ENCODE measurements at regions not wholly inside any gene's neighbourhood (a gene's known extent, or its start where the extent isn't known, plus 50 kb on each side); places are given as distances from the start of the nearest gene placed in this dataset.

DNA sequence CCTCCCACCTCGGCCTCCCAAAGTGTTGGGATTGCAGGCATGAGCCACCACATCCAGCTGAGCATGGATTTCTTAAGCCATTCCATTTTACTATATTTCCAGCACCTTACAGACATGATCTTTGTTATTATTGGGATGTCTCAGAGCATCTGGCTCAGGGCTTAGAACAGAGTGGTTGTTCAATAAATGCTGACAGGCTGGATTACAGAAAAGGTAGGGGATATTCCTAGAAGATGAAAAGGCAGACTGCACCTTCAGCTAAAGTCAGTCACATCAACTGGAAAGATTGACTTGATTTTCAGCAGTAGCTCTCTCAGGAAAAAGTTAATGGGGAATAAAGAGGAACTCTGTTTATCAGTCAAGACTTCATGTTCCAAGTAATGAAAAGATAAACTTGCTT lies 360.3 kb upstream of the ERCC4 start:
- no peaks in the 10 kb centered on the region for H3K4me1 ChIP-seq
- H3K4me3 ChIP-seq = no peak overlapping the region
- intact Hi-C loops (cut with DNase I) = no loop called here
- no peaks in the 10 kb centered on the region for H3K9me3 ChIP-seq
- TF ChIP-seq, protein P1, sequence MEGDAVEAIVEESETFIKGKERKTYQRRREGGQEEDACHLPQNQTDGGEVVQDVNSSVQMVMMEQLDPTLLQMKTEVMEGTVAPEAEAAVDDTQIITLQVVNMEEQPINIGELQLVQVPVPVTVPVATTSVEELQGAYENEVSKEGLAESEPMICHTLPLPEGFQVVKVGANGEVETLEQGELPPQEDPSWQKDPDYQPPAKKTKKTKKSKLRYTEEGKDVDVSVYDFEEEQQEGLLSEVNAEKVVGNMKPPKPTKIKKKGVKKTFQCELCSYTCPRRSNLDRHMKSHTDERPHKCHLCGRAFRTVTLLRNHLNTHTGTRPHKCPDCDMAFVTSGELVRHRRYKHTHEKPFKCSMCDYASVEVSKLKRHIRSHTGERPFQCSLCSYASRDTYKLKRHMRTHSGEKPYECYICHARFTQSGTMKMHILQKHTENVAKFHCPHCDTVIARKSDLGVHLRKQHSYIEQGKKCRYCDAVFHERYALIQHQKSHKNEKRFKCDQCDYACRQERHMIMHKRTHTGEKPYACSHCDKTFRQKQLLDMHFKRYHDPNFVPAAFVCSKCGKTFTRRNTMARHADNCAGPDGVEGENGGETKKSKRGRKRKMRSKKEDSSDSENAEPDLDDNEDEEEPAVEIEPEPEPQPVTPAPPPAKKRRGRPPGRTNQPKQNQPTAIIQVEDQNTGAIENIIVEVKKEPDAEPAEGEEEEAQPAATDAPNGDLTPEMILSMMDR (IDR thresholded peaks at IDR 0.05) = no peak
- TF ChIP-seq POLR2A (IDR thresholded peaks at IDR 0.05) = no peak
- no peak overlapping the region for H3K27ac ChIP-seq
- no peaks in the 10 kb centered on the region for H3K36me3 ChIP-seq (replicated peaks in 1 of 2; ENCODE audit: insufficient read depth in 1 of 2, low read depth in 2 of 2)
- WGBS, 2 donors = 40 to 50% methylated on average over 1 of the region's 1 CpG
- DNase-seq (no peak), ATAC-seq (no peak)
- no peaks in the 10 kb centered on the region for H3K27me3 ChIP-seq

DNA sequence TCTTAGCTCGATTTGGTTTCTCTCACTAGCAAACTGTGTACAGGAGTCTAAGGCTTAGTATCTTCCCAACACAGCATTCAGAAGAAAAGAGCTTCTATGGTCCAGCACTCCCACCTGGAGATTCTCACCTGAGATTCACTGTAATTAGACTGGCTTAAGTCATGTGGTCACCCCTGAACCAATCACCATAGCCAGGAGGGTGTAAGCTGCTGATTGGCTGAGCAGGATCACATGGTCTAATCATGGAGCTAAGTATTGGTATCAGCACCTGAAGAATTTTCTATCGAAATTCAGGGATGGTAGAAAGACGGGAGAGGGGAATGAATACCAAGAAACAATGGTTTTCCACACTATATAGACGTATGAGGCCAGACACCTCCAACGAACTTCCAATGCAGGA lies 359.8 kb upstream of the ERCC4 start:
- no peak for TF ChIP-seq POLR2A (IDR thresholded peaks at IDR 0.05)
- intact Hi-C loops (cut with DNase I) = no loop called here
- DNase-seq (no peak), ATAC-seq (no peak)
- no peak overlapping the region for H3K4me3 ChIP-seq
- H3K9me3 ChIP-seq = no peaks in the 10 kb centered on the region
- 51 to 61% methylated on average over 5 of the region's 5 CpGs for WGBS, 2 donors
- H3K27me3 ChIP-seq = no peaks in the 10 kb centered on the region
- no peaks in the 10 kb centered on the region for H3K36me3 ChIP-seq (replicated peaks in 1 of 2; ENCODE audit: insufficient read depth in 1 of 2, low read depth in 2 of 2)
- H3K27ac ChIP-seq = no peak overlapping the region
- no peaks in the 10 kb centered on the region for H3K4me1 ChIP-seq

DNA sequence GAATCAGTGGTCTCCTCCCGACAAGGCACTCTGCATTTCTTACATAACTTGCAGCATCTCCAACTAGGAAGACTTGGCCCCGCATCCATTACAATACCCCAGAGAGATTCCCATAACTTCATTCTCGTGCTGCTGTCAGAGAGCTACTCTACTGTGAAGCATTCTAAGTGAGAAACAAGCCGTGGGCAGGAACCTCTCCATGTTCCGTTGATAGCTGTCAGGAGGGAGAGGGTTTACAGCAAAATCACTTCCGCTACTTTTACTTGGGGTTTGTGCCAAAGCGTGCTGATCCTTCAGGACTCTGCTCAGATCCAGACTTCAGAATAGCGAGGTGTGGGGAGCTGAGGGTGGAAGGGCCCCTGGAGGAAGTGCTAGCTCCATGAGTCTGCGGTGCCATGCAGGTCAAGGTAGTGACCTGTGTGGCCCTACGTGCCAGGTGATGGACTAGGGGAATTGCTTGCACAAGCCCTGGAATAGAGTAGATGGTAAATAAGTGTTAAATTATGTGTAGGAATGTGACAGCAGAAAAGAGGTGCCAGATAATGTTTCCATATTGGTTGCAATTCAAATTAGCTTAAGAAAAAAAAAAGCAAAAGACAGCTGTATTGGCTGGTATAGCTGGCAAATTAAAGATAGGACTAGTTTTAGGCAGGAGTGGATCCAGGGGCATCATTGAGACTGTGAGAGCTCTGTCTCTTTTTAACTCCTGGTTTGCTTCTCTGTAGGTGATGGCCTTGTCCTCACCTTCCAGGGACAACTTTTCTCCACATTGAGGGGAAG lies 358.5 kb upstream of the ERCC4 start:
- intact Hi-C loops (cut with DNase I) = no loop called here
- no peaks in the 10 kb centered on the region for H3K27me3 ChIP-seq
- 64 to 69% methylated on average over 10 of the region's 10 CpGs for WGBS, 2 donors
- no peak for ATAC-seq
- DNase-seq = no peak
- no peaks in the 10 kb centered on the region for H3K4me1 ChIP-seq
- H3K36me3 ChIP-seq (replicated peaks in 1 of 2; ENCODE audit: insufficient read depth in 1 of 2, low read depth in 2 of 2) = no peaks in the 10 kb centered on the region
- no peaks in the 10 kb centered on the region for H3K9me3 ChIP-seq
- no peak overlapping the region for H3K27ac ChIP-seq
- TF ChIP-seq, protein P1 (IDR thresholded peaks at IDR 0.05) = no peak
- no peak for TF ChIP-seq POLR2A (IDR thresholded peaks at IDR 0.05)
- H3K4me3 ChIP-seq = no peak overlapping the region

GRCh38 chr16:13568803-13569202 lies 351.2 kb upstream of the ERCC4 start:
- 76 to 81% methylated on average over 5 of the region's 5 CpGs for WGBS, 2 donors
- no peaks in the 10 kb centered on the region for H3K9me3 ChIP-seq

DNA sequence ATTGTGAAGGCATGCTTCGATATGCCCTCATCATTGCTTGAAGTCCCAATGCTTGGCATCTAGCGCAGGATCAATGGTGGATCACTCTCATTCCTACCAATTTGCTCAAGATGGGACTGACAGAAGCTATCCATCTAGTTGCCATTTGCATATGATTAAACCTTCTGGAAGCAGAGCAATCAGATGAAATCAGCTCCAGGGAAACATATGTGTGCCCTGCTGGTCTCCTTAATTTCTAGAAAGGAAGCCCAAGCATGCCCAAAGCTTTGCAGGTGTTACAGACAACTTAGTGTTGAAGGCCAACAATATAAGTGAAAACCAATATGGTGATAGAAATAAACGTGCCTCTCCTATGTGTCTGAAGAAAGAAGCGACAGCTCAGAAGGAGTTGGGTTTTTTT lies 350.0 kb upstream of the ERCC4 start:
- ATAC-seq (no peak), DNase-seq (no peak)
- intact Hi-C loops (cut with DNase I) = no loop called here
- H3K27me3 ChIP-seq = no peaks in the 10 kb centered on the region
- no peak overlapping the region for H3K4me3 ChIP-seq
- TF ChIP-seq, protein P1 (IDR thresholded peaks at IDR 0.05) = no peak
- no peaks in the 10 kb centered on the region for H3K4me1 ChIP-seq
- WGBS, 2 donors = 61 to 79% methylated on average over 4 of the region's 4 CpGs
- H3K27ac ChIP-seq = no peak overlapping the region
- H3K36me3 ChIP-seq (replicated peaks in 1 of 2; ENCODE audit: insufficient read depth in 1 of 2, low read depth in 2 of 2) = no peaks in the 10 kb centered on the region
- no peaks in the 10 kb centered on the region for H3K9me3 ChIP-seq

More at GRCh38 chr16:13568803-13569202, 351.2 kb upstream of the ERCC4 start:
- Histone ChIP-seq H3K27ac (no peak overlapping the region), H3K36me3 (replicated peaks in 1 of 2; ENCODE audit: insufficient read depth in 1 of 2, low read depth in 2 of 2) (no peaks in the 10 kb centered on the region), H3K27me3 (no peaks in the 10 kb centered on the region), H3K4me1 (no peaks in the 10 kb centered on the region), H3K4me3 (no peak overlapping the region)
- no peak for ATAC-seq
- TF ChIP-seq POLR2A (IDR thresholded peaks at IDR 0.05) = no peak
- TF ChIP-seq, protein P1 (IDR thresholded peaks at IDR 0.05) = no peak
- intact Hi-C loops (cut with DNase I) = no loop called here
- DNase-seq = no peak
